OCI-LY3 (cell line): ENCODE measurements at regions not wholly inside any gene's neighbourhood (a gene's known extent, or its start where the extent isn't known, plus 50 kb on each side); places are given as distances from the start of the nearest gene placed in this dataset.

ENCODE experiments used
- H2AFZ ChIP-seq: fragments of 200-600, 300-600 bp; shearing (Covaris generic); 2 replicates; pipeline ENCODE4 v1.6.0; 2014; ENCODE audit warnings: antibody characterized with exemption, low read depth, low read length
- H3K27ac ChIP-seq: fragments of 200-600, 300-600 bp; sonication (generic); 2 replicates; pipeline ENCODE4 v1.5.1; 2014; ENCODE audit warnings: mild to moderate bottlenecking, low read length, moderate library complexity, mixed read lengths
- H3K27me3 ChIP-seq: fragments of 200-600, 300-600 bp; sonication (generic); 2 replicates; pipeline ENCODE4 v1.6.1; 2014; ENCODE audit warnings: low read depth, low read length, mixed read lengths
- H3K36me3 ChIP-seq: fragments of 200-600, 300-600 bp; sonication (generic); replicated peaks from 2 replicates; pipeline ENCODE3; 2014; ENCODE audit warnings: low read depth, low read length, mixed read lengths
- H3K4me1 ChIP-seq: fragments of 300-600, 200-600 bp; sonication (generic); 2 replicates; pipeline ENCODE4 v1.6.1; 2014; ENCODE audit warnings: low read length, mixed read lengths
- H3K4me2 ChIP-seq: fragments of 200-600, 300-600 bp; sonication (generic); 2 replicates; pipeline ENCODE4 v1.6.1; 2014; ENCODE audit warnings: low read length, mixed read lengths
- H3K4me3 ChIP-seq: fragments of 300-600, 200-600 bp; sonication (generic); 2 replicates; pipeline ENCODE4 v1.5.1; 2014; ENCODE audit warnings: antibody characterized with exemption, mild to moderate bottlenecking, low read length, moderate library complexity
- H3K79me2 ChIP-seq: fragments of 300-600, 200-600 bp; shearing (Covaris generic); 2 replicates; pipeline ENCODE4 v1.6.1; 2014; ENCODE audit warnings: mild to moderate bottlenecking, low read length, mixed read lengths
- H3K9ac ChIP-seq: fragments of 300-600, 200-600 bp; shearing (Covaris generic); 2 replicates; pipeline ENCODE4 v1.6.0; 2014; ENCODE audit warnings: mild to moderate bottlenecking, low read length, moderate library complexity
- H3K9me3 ChIP-seq: fragments of 200-600, 300-600 bp; shearing (Covaris generic); 2 replicates; pipeline ENCODE4 v1.6.1; 2014; ENCODE audit warnings: low read length, mixed read lengths; ENCODE audit not compliant: insufficient read depth
- H4K20me1 ChIP-seq: fragments of 200-600, 300-600 bp; sonication (generic); 2 replicates; pipeline ENCODE4 v1.6.1; 2016; ENCODE audit warnings: low read length, mixed read lengths; ENCODE audit not compliant: insufficient read depth
- EZH2phosphoT487 ChIP-seq: fragments of 200-600 bp; shearing (Covaris generic); IDR thresholded peaks from 2 replicates; pipeline ENCODE4 v1.6.1; 2018; ENCODE audit warnings: antibody characterized with exemption, mixed run types, low read depth
- TF ChIP-seq, protein P1 (sequence below): fragments of 200-600, 300-600 bp; sonication (generic); IDR thresholded peaks from 2 replicates; pipeline ENCODE4 v1.5.1; 2014; ENCODE audit warnings: antibody characterized with exemption, low read length, low read depth

GRCh38 chr5:56302027-56302426 is 68.9 kb upstream of the ANKRD55 start:
- no peaks in the 10 kb centered on the region for H3K36me3 ChIP-seq
- H3K4me1 ChIP-seq, result peaks cover 8% of the 10 kb centered on the region
- H3K27ac ChIP-seq, result no peak overlapping the region
- H3K4me3 ChIP-seq, result no peak overlapping the region
- H3K27me3 ChIP-seq, result no peaks in the 10 kb centered on the region
- TF ChIP-seq, protein P1, sequence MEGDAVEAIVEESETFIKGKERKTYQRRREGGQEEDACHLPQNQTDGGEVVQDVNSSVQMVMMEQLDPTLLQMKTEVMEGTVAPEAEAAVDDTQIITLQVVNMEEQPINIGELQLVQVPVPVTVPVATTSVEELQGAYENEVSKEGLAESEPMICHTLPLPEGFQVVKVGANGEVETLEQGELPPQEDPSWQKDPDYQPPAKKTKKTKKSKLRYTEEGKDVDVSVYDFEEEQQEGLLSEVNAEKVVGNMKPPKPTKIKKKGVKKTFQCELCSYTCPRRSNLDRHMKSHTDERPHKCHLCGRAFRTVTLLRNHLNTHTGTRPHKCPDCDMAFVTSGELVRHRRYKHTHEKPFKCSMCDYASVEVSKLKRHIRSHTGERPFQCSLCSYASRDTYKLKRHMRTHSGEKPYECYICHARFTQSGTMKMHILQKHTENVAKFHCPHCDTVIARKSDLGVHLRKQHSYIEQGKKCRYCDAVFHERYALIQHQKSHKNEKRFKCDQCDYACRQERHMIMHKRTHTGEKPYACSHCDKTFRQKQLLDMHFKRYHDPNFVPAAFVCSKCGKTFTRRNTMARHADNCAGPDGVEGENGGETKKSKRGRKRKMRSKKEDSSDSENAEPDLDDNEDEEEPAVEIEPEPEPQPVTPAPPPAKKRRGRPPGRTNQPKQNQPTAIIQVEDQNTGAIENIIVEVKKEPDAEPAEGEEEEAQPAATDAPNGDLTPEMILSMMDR, result no peak
- TF ChIP-seq EZH2phosphoT487, result no peak
- no peak overlapping the region for H3K9ac ChIP-seq
- H3K4me2 ChIP-seq, result no peak overlapping the region
- H3K79me2 ChIP-seq, result no peaks in the 10 kb centered on the region
- no peaks in the 10 kb centered on the region for H3K9me3 ChIP-seq
- H4K20me1 ChIP-seq, result no peaks in the 10 kb centered on the region
- H2AFZ ChIP-seq, result no peak overlapping the region

GRCh38 chr5:56301069-56301468 is 67.9 kb upstream of the ANKRD55 start:
- no peak for TF ChIP-seq EZH2phosphoT487
- TF ChIP-seq, protein P1, result no peak
- Histone ChIP-seq H3K4me2 (no peak overlapping the region), H2AFZ (no peak overlapping the region)

GRCh38 chr5:56299212-56299611 is 66.1 kb upstream of the ANKRD55 start:
- TF ChIP-seq, protein P1, result no peak
- TF ChIP-seq EZH2phosphoT487, result no peak
- H2AFZ ChIP-seq, result no peak overlapping the region
- H3K4me1 ChIP-seq, result peaks cover 8% of the 10 kb centered on the region
- H3K27ac ChIP-seq, result no peak overlapping the region
- H3K36me3 ChIP-seq, result no peaks in the 10 kb centered on the region
- H4K20me1 ChIP-seq, result no peaks in the 10 kb centered on the region
- no peak overlapping the region for H3K4me3 ChIP-seq
- no peaks in the 10 kb centered on the region for H3K9me3 ChIP-seq
- H3K4me2 ChIP-seq, result no peak overlapping the region
- H3K27me3 ChIP-seq, result no peaks in the 10 kb centered on the region
- no peak overlapping the region for H3K9ac ChIP-seq
- no peaks in the 10 kb centered on the region for H3K79me2 ChIP-seq

More at GRCh38 chr5:56301069-56301468, 67.9 kb upstream of the ANKRD55 start:
- Histone ChIP-seq H3K79me2 (no peaks in the 10 kb centered on the region), H3K27me3 (no peaks in the 10 kb centered on the region), H3K9ac (no peak overlapping the region), H3K9me3 (no peaks in the 10 kb centered on the region), H3K36me3 (no peaks in the 10 kb centered on the region), H3K4me3 (no peak overlapping the region), H3K4me1 (peaks cover 8% of the 10 kb centered on the region), H3K27ac (no peak overlapping the region), H4K20me1 (no peaks in the 10 kb centered on the region)

GRCh38 chr5:56298336-56299090 is 65.4 kb upstream of the ANKRD55 start:
- no peak for TF ChIP-seq EZH2phosphoT487
- TF ChIP-seq, protein P1, result no peak
- Histone ChIP-seq H3K4me3 (no peak overlapping the region), H3K27ac (no peak overlapping the region)

More at GRCh38 chr5:56298336-56299090, 65.4 kb upstream of the ANKRD55 start:
- H3K79me2 ChIP-seq, result no peaks in the 10 kb centered on the region
- no peak overlapping the region for H3K4me2 ChIP-seq
- no peaks in the 10 kb centered on the region for H3K27me3 ChIP-seq
- no peaks in the 10 kb centered on the region for H4K20me1 ChIP-seq
- peaks cover 8% of the 10 kb centered on the region for H3K4me1 ChIP-seq
- no peaks in the 10 kb centered on the region for H3K36me3 ChIP-seq
- H3K9me3 ChIP-seq, result no peaks in the 10 kb centered on the region
- H3K9ac ChIP-seq, result no peak overlapping the region
- H2AFZ ChIP-seq, result no peak overlapping the region
